22Rv1 (cell line): ENCODE measurements at regions not wholly inside any gene's neighbourhood (a gene's known extent, or its start where the extent isn't known, plus 50 kb on each side); places are given as distances from the start of the nearest gene placed in this dataset.
"Not testable (repeated sequence)": the region's sequence is repeated elsewhere in the genome, so short reads cannot be mapped to it uniquely, and the experiment has no call there.

Source experiments
- H3K27ac ChIP-seq: fragments of 450-650 bp; 2 replicates; pipeline ENCODE4 v1.5.1; 2017
- CTCF ChIP-seq: fragments of 450-650 bp; IDR thresholded peaks from 2 replicates; pipeline ENCODE4 v1.5.1; 2017; ENCODE audit warnings: mild to moderate bottlenecking
- ZFX ChIP-seq: fragments of 450-650 bp; IDR thresholded peaks from 2 replicates; pipeline ENCODE4 v1.6.1; 2017; ENCODE audit warnings: antibody characterized with exemption, borderline replicate concordance

GRCh38 chr3:139261754-139262586, 81.8 kb upstream of the MRPS22 start:
- TF ChIP-seq CTCF (no peak), ZFX (no peak)
- H3K27ac ChIP-seq, result no peak overlapping the region

DNA sequence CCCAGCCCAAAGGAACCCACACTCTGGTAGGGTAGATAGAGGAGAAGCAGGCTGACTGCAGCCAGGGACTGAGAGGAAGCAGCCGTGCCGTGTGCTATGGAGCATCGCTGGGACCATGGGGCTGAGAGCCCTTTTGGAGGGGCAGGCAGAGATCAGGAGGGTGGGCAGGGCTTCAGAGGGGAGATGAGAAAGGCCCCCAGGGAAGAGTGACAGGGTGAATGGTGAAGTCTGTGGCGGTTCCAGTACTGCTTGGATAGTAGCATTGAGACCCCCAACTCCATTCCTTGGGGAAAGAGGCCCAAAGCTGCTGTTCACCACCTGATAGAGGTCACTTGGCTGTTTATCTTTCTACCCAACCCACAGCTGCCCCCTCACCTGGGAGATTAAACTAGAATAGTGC, 80.0 kb upstream of the MRPS22 start:
- no peak for TF ChIP-seq ZFX
- no peak for TF ChIP-seq CTCF
- H3K27ac ChIP-seq, result no peak overlapping the region

GRCh38 chr3:139264375-139264774, 79.4 kb upstream of the MRPS22 start:
- TF ChIP-seq ZFX, result no peak
- no peak for TF ChIP-seq CTCF

GRCh38 chr3:139265131-139266016, 78.4 kb upstream of the MRPS22 start:
- TF ChIP-seq CTCF (no peak), ZFX (no peak)
- no peak overlapping the region for H3K27ac ChIP-seq

More at GRCh38 chr3:139264375-139264774, 79.4 kb upstream of the MRPS22 start:
- H3K27ac ChIP-seq, result no peak overlapping the region

GRCh38 chr3:139267300-139268246, 76.2 kb upstream of the MRPS22 start:
- no peak for TF ChIP-seq CTCF
- TF ChIP-seq ZFX, result no peak

GRCh38 chr3:139269984-139270383, 73.8 kb upstream of the MRPS22 start:
- TF ChIP-seq CTCF (no peak), ZFX (no peak)
- H3K27ac ChIP-seq, result no peak overlapping the region

More at GRCh38 chr3:139267300-139268246, 76.2 kb upstream of the MRPS22 start:
- no peak overlapping the region for H3K27ac ChIP-seq

DNA sequence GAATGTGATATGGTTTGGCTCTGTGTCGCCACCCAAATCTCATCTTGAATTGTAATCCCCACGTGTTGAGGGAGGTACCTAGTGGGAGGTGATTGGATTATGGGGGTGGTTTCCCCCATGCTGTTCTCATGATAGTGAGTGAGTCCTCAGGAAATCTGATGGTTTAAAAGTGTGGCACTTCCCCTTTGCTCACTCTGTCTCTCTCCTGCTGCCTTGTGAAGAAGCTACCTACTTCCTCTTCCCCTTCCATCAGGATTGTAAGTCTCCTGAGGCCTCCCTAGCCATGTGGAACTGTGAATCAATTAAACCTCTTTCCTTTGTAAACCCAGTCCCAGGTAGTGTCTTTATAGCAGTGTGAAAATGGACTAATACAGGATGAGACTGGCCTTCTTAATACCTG, 73.2 kb upstream of the MRPS22 start:
- not testable (repeated sequence) for H3K27ac ChIP-seq
